GM18498 (cell line): ENCODE measurements at regions not wholly inside any gene's neighbourhood (a gene's known extent, or its start where the extent isn't known, plus 50 kb on each side); places are given as distances from the start of the nearest gene placed in this dataset.

Experiments
- ATAC-seq: cut with Tn5 transposase; IDR thresholded peaks from one replicate; pipeline ENCODE4 v1.9.1; 2021; ENCODE audit warnings: mild to moderate bottlenecking, moderate library complexity; ENCODE audit not compliant: unreplicated experiment

GRCh38 chr13:33616130-33616529 is 201.8 kb upstream of the RFC3 start:
- ATAC-seq: no peak

- ATAC-seq: no peak
Observed at GRCh38 chr13:33617055-33617454, 200.9 kb upstream of the RFC3 start.

- no peak for ATAC-seq
Observed at GRCh38 chr13:33624253-33624652, 193.7 kb upstream of the RFC3 start.

GRCh38 chr13:33624740-33625139 is 193.2 kb upstream of the RFC3 start:
- no peak for ATAC-seq

- ATAC-seq: no peak
Observed at GRCh38 chr13:33626407-33626806, 191.5 kb upstream of the RFC3 start.

- no peak for ATAC-seq
Observed at GRCh38 chr13:33628662-33629061, 189.3 kb upstream of the RFC3 start.

GRCh38 chr13:33629605-33630360 is 188.2 kb upstream of the RFC3 start:
- no peak for ATAC-seq

- ATAC-seq: no peak
Observed at GRCh38 chr13:33633701-33634545, 184.0 kb upstream of the RFC3 start.

- no peak for ATAC-seq
Observed at GRCh38 chr13:33634546-33634982, 183.4 kb upstream of the RFC3 start.

GRCh38 chr13:33636243-33636642 is 181.7 kb upstream of the RFC3 start:
- no peak for ATAC-seq

GRCh38 chr13:33636955-33637670 is 180.8 kb upstream of the RFC3 start:
- peak; percentile 53 for ATAC-seq

- no peak for ATAC-seq
Observed at GRCh38 chr13:33637978-33638743, 179.8 kb upstream of the RFC3 start.

- no peak for ATAC-seq
Observed at GRCh38 chr13:33639158-33639557, 178.8 kb upstream of the RFC3 start.

- ATAC-seq: peak; percentile 53
Observed at GRCh38 chr13:33639626-33640080, 178.3 kb upstream of the RFC3 start.

- ATAC-seq: no peak
Observed at GRCh38 chr13:33640832-33641231, 177.1 kb upstream of the RFC3 start.

GRCh38 chr13:33642374-33643065 is 175.4 kb upstream of the RFC3 start:
- no peak for ATAC-seq

- ATAC-seq: no peak
Observed at GRCh38 chr13:33644581-33645543, 173.1 kb upstream of the RFC3 start.

- ATAC-seq: no peak
Observed at GRCh38 chr13:33645591-33646554, 172.1 kb upstream of the RFC3 start.
